Fibroblast of villous mesenchyme (primary cell): ENCODE measurements at regions not wholly inside any gene's neighbourhood (a gene's known extent, or its start where the extent isn't known, plus 50 kb on each side); places are given as distances from the start of the nearest gene placed in this dataset.

Experiments used
- DNase-seq: peaks from one replicate; pipeline ENCODE4 v3.0.0-alpha.2; 2010; ENCODE audit warnings: low read depth
- H3K4me3 ChIP-seq: 2 replicates; pipeline ENCODE4 v1.5.1; 2011; ENCODE audit warnings: low read depth, mild to moderate bottlenecking, low read length
- CTCF ChIP-seq: IDR thresholded peaks from 2 replicates; pipeline ENCODE4 v1.5.1; 2012; ENCODE audit warnings: low read depth, mild to moderate bottlenecking, low read length; ENCODE audit not compliant: insufficient read depth

GRCh38 chr2:9712263-9712662, 81.5 kb upstream of the YWHAQ start:
- DNase-seq, result no peak
- no peak for TF ChIP-seq CTCF
- H3K4me3 ChIP-seq, result no peak overlapping the region

GRCh38 chr2:9714630-9715214, 83.9 kb upstream of the YWHAQ start:
- peak; percentile 81 for DNase-seq
- no peak for TF ChIP-seq CTCF
- no peak overlapping the region for H3K4me3 ChIP-seq

GRCh38 chr2:9715238-9715637, 84.4 kb upstream of the YWHAQ start:
- TF ChIP-seq CTCF, result no peak
- DNase-seq, result no peak
- no peak overlapping the region for H3K4me3 ChIP-seq

GRCh38 chr2:9717886-9718451, 87.2 kb upstream of the YWHAQ start:
- no peak overlapping the region for H3K4me3 ChIP-seq
- TF ChIP-seq CTCF, result no peak
- no peak for DNase-seq

- DNase-seq, result no peak
- TF ChIP-seq CTCF, result no peak
- no peak overlapping the region for H3K4me3 ChIP-seq
Observed at GRCh38 chr2:9720352-9721093, 89.7 kb upstream of the YWHAQ start.

- H3K4me3 ChIP-seq, result no peak overlapping the region
- DNase-seq, result no peak
- TF ChIP-seq CTCF, result no peak
Observed at GRCh38 chr2:9721344-9721743, 90.5 kb upstream of the YWHAQ start.
